ENCODE measurements at regions not wholly inside any gene's neighbourhood (a gene's known extent, or its start where the extent isn't known, plus 50 kb on each side); places are given as distances from the start of the nearest gene placed in this dataset.

DNA sequence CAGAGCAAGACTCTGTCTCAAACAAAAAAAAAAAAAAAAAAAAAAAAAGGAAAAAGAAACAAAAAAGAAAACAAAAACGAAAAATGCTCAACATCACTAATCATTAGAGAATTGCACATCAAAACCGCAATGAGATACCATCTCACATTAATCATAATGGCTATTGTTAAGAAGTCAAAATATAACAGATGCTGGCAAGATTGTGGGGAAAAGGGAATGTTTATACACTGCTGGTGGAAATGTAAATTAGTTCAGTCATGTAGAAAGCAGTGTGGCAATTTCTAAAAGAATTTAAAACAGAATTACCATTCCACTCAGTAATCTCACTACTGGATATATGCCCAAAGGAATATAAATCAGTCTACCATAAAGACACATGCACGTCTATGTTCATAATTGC, 50.4 kb upstream of the PRR16 start:
- DNase-seq = no peak
- no peak for ATAC-seq
